Panc1 (cell line): ENCODE measurements at regions not wholly inside any gene's neighbourhood (a gene's known extent, or its start where the extent isn't known, plus 50 kb on each side); places are given as distances from the start of the nearest gene placed in this dataset.

ENCODE experiments used
- POLR2AphosphoS5 ChIP-seq: IDR thresholded peaks from 2 replicates; pipeline ENCODE4 v1.6.1; 2012; ENCODE audit warnings: mild to moderate bottlenecking, low read depth, low read length, moderate library complexity
- SIN3A ChIP-seq: IDR thresholded peaks from 2 replicates; pipeline ENCODE4 v1.6.1; 2012; ENCODE audit warnings: low read depth, mild to moderate bottlenecking, low read length, moderate library complexity, borderline replicate concordance; ENCODE audit not compliant: insufficient read depth
- TF ChIP-seq, protein P1 (sequence below): fragments of 450-650 bp; IDR thresholded peaks from 2 replicates; pipeline ENCODE4 v1.5.1; 2017; ENCODE audit warnings: mild to moderate bottlenecking

DNA sequence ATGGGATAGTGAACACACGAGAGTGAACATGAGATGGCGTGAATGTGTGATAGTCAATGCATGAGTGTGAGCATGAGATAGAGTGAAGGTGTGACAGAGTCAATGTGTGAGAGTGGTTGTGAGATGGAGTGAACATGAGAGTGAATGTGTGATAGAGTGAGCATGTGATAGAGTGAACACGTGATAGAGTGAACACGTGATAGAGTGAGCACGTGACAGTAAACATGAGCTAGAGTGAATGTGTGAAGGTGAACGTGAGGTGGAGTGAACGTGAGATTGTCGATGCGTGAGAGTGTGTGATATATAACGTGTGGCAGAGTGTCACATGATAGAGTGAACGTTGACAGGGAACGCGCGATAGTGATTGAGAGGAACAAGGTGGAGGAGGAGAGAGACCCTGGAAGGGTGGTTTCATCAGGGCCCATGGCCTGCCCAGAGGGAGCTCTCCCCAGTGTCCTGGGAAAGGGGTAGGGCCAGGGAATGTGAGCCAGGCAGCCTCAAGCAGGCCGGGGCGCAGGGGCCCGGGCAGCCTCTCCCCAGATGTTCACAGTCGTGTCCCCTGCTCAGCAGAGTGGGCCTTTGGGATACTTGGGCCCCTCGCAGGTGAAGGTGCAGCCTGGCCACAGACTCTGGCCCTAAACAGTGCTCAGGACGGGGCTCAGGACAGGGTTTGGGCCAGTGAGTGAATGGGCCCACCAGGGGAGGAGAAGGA, 516.9 kb downstream of the EIPR1 start:
- TF ChIP-seq, protein P1, sequence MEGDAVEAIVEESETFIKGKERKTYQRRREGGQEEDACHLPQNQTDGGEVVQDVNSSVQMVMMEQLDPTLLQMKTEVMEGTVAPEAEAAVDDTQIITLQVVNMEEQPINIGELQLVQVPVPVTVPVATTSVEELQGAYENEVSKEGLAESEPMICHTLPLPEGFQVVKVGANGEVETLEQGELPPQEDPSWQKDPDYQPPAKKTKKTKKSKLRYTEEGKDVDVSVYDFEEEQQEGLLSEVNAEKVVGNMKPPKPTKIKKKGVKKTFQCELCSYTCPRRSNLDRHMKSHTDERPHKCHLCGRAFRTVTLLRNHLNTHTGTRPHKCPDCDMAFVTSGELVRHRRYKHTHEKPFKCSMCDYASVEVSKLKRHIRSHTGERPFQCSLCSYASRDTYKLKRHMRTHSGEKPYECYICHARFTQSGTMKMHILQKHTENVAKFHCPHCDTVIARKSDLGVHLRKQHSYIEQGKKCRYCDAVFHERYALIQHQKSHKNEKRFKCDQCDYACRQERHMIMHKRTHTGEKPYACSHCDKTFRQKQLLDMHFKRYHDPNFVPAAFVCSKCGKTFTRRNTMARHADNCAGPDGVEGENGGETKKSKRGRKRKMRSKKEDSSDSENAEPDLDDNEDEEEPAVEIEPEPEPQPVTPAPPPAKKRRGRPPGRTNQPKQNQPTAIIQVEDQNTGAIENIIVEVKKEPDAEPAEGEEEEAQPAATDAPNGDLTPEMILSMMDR, result no peak
- TF ChIP-seq POLR2AphosphoS5 (no peak), SIN3A (no peak)
